ENCODE measurements at regions not wholly inside any gene's neighbourhood (a gene's known extent, or its start where the extent isn't known, plus 50 kb on each side); places are given as distances from the start of the nearest gene placed in this dataset.

DNA sequence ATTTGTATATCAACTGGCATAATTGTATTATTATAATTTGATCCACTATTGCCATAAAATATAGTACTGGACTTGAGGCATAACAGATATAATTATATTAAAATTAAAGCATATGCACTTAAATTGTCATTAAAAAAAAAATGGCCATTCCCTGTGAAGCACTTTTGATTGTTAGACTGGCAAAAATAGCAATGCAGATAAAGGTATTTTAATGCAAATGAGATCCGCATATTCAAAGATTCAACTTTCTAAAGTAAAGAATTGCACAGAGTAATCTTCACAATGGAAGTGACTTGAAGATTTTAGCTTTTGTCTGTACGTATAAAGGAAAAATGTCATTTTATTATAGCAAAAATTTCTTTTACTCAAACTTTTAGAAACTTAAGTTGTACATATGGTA lies 871.8 kb upstream of the PABPC4L start:
- Mint-ChIP-seq H3K36me3 (ENCODE audit: low read depth) (peaks cover 13% of the 10 kb centered on the region; the same call in 1 of the 2 replicates), H3K27me3 (ENCODE audit: insufficient read depth) (no peaks in the 10 kb centered on the region; the same call in 1 of the 2 replicates), H3K27ac (no peak overlapping the region), H3K4me3 (no peak overlapping the region), H3K4me1 (ENCODE audit: low read depth) (no peaks in the 10 kb centered on the region), H3K9me3 (peaks cover 36% of the 10 kb centered on the region)
- DNase-seq, result no peak
- TF ChIP-seq, protein P1, sequence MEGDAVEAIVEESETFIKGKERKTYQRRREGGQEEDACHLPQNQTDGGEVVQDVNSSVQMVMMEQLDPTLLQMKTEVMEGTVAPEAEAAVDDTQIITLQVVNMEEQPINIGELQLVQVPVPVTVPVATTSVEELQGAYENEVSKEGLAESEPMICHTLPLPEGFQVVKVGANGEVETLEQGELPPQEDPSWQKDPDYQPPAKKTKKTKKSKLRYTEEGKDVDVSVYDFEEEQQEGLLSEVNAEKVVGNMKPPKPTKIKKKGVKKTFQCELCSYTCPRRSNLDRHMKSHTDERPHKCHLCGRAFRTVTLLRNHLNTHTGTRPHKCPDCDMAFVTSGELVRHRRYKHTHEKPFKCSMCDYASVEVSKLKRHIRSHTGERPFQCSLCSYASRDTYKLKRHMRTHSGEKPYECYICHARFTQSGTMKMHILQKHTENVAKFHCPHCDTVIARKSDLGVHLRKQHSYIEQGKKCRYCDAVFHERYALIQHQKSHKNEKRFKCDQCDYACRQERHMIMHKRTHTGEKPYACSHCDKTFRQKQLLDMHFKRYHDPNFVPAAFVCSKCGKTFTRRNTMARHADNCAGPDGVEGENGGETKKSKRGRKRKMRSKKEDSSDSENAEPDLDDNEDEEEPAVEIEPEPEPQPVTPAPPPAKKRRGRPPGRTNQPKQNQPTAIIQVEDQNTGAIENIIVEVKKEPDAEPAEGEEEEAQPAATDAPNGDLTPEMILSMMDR (IDR thresholded peaks at IDR 0.05), result no peak

DNA sequence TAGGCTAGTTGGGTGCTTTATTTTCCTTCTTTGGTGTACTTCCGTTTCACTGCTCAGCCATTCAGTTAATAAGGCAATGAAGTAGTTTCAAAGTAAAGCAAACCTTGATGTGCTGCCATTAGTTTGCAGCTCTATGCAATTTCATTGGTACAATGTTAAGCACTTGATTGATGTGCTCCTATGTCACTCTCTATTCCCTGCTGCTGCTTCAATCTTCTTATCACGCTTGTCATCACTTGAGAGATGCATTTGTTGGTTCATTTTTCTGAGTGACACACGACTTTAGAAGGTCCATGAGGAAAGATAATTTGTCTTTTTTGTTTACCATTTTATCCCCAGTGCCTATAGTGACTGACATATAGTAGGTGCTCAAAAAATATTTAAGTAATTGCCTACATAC lies 871.0 kb upstream of the PABPC4L start:
- Mint-ChIP-seq H3K4me1 (ENCODE audit: low read depth) (no peaks in the 10 kb centered on the region), H3K27ac (no peak overlapping the region), H3K4me3 (no peak overlapping the region), H3K9me3 (peaks cover 27% of the 10 kb centered on the region), H3K36me3 (ENCODE audit: low read depth) (peaks cover 13% of the 10 kb centered on the region; the same call in 1 of the 2 replicates), H3K27me3 (ENCODE audit: insufficient read depth) (no peaks in the 10 kb centered on the region; the same call in 1 of the 2 replicates)
- no peak for DNase-seq
- TF ChIP-seq, protein P1 (IDR thresholded peaks at IDR 0.05), result no peak

DNA sequence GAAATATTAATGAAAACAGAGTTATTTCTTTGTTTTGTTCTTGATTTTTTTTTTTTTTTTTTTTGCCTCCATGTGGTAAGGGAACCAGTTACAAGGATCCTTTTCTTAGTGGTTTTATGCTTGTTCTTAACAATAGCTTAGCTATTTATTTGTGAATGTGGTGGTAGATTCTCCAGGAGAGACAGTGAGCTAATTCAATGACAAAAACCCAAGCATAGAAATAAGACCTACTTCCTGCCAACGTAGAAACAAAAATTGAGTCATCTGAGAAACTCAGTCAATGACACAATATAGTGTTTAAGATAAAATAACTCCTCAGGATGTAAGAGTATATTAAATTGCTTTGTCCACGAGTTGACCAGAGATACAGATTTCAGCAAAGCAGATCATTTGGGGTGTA lies 863.8 kb upstream of the PABPC4L start:
- Mint-ChIP-seq H3K27ac (no peak overlapping the region; the same call in 1 of the 2 replicates), H3K9me3 (peaks cover 7% of the 10 kb centered on the region; the same call in 1 of the 2 replicates), H3K4me1 (ENCODE audit: low read depth) (peaks cover 9% of the 10 kb centered on the region; the same call in 1 of the 2 replicates), H3K27me3 (ENCODE audit: insufficient read depth) (peaks cover 2% of the 10 kb centered on the region; the same call in 1 of the 2 replicates), H3K4me3 (no peak overlapping the region), H3K36me3 (ENCODE audit: low read depth) (no peaks in the 10 kb centered on the region; the same call in 1 of the 2 replicates)
- DNase-seq, result no peak
- TF ChIP-seq, protein P1 (IDR thresholded peaks at IDR 0.05), result no peak

DNA sequence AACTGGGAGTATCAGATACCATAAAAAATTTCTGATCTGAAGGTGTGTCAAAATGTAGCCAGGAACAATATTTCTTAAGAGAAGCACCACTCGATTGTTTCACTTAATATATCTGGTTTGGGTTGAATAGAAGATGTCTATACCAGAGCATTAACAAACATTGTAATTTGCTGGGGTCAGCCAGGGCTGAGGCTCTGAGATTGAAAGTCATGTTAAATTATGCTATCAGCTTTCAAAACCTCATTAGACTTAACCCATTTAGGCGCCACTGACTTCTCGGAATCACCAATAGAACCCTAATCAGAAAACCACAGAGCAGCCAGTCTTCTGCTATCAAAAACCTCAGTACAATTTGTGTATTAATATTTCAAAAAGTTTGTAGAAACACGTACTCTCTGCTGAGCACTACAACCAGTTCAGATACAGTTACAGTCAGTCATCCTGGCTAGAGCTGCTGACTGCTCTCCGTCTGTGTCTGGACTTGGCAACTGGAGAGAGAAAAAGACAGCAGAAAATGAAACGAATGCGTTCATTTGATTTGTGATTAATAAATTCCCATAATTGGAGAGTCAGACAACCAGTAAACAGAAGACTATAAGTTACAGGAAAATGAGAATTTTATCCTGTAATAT lies 848.6 kb upstream of the PABPC4L start:
- Mint-ChIP-seq H3K4me3 (peak overlapping the region; percentile 59; the same call in 1 of the 2 replicates), H3K4me1 (ENCODE audit: low read depth) (peaks cover 6% of the 10 kb centered on the region; the same call in 1 of the 2 replicates), H3K36me3 (ENCODE audit: low read depth) (no peaks in the 10 kb centered on the region), H3K27ac (no peak overlapping the region; the same call in 1 of the 2 replicates), H3K27me3 (ENCODE audit: insufficient read depth) (no peaks in the 10 kb centered on the region; the same call in 1 of the 2 replicates), H3K9me3 (no peaks in the 10 kb centered on the region)
- DNase-seq, result no peak
- TF ChIP-seq, protein P1 (IDR thresholded peaks at IDR 0.05), result no peak

DNA sequence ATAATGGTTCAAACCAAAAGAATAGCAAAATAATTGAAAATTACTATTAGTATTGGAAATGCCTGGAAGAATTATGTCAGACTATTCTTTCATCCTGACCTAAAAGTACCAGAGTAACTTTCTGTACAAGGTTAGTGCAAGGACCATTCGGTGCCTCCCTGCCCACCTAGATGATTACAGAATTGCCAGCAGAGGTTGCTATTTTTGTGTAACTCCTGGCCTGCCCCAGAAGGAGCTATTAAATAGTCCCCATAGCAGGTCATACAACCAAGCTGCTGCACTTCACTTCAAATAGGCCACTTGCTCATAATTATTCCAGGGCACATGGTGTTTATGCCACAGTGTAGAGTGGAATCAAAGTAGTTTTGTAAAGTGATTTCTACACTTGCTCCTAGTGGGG lies 831.1 kb upstream of the PABPC4L start:
- H3K27me3 Mint-ChIP-seq (ENCODE audit: insufficient read depth), result no peaks in the 10 kb centered on the region
- H3K4me1 Mint-ChIP-seq (ENCODE audit: low read depth), result no peaks in the 10 kb centered on the region
- TF ChIP-seq, protein P1 (IDR thresholded peaks at IDR 0.05), result no peak
- H3K36me3 Mint-ChIP-seq (ENCODE audit: low read depth), result no peaks in the 10 kb centered on the region
- H3K4me3 Mint-ChIP-seq, result no peak overlapping the region
- H3K27ac Mint-ChIP-seq, result no peak overlapping the region
- DNase-seq, result no peak
- no peaks in the 10 kb centered on the region; the same call in 1 of the 2 replicates for H3K9me3 Mint-ChIP-seq
